Ishikawa (cell line): ENCODE measurements at regions not wholly inside any gene's neighbourhood (a gene's known extent, or its start where the extent isn't known, plus 50 kb on each side); places are given as distances from the start of the nearest gene placed in this dataset.

Source experiments
- CREB1 ChIP-seq: IDR thresholded peaks from 2 replicates; pipeline ENCODE4 v1.6.1; 2012; ENCODE audit warnings: low read depth
- EP300 ChIP-seq: IDR thresholded peaks from 2 replicates; pipeline ENCODE4 v1.6.1; 2012; ENCODE audit warnings: borderline replicate concordance
- FOXM1 ChIP-seq: IDR thresholded peaks from 2 replicates; pipeline ENCODE4 v1.6.1; 2012; ENCODE audit warnings: low read depth, borderline replicate concordance
- MAX ChIP-seq: IDR thresholded peaks from 2 replicates; pipeline ENCODE4 v1.6.1; 2012
- RAD21 ChIP-seq: IDR thresholded peaks from 2 replicates; pipeline ENCODE4 v1.6.1; 2012; ENCODE audit warnings: low read depth
- REST ChIP-seq: IDR thresholded peaks from 2 replicates; pipeline ENCODE4 v1.6.1; 2012; ENCODE audit warnings: low read depth, mild to moderate bottlenecking
- TAF1 ChIP-seq: IDR thresholded peaks from 2 replicates; pipeline ENCODE4 v1.6.1; 2012; ENCODE audit warnings: low read depth, mild to moderate bottlenecking
- TCF12 ChIP-seq: IDR thresholded peaks from 2 replicates; pipeline ENCODE4 v1.6.1; 2012; ENCODE audit warnings: low read depth
- USF1 ChIP-seq: IDR thresholded peaks from 2 replicates; pipeline ENCODE4 v1.6.1; 2012

- TF ChIP-seq EP300 (no peak), TAF1 (no peak), USF1 (no peak), CREB1 (no peak), TCF12 (no peak), REST (no peak), FOXM1 (no peak), MAX (no peak), RAD21 (no peak)
Measured at GRCh38 chr11:112346586-112346985, 85.9 kb upstream of the PLET1 start.
